ENCODE measurements at regions not wholly inside any gene's neighbourhood (a gene's known extent, or its start where the extent isn't known, plus 50 kb on each side); places are given as distances from the start of the nearest gene placed in this dataset.

DNA sequence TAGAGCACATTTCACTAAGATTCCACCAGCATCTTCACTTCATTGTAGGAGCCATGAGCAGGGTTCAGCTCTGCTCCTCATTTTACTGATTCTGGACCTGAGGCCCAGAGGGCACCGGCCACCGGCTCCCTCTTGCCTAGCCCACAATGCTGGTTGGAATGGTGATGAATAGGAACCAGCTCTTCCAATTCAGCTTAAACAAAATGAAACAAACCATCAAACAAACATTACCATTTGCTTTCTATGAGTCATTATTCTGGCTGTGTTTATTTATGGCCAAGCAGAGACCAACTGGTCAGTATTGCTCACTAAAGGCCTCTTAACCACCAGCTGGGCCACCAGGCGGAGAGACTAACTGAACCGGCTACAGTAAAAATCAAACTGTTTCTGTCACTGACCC, 176.7 kb downstream of the MTX2 start:
- no peaks in the 10 kb centered on the region for H3K9me3 ChIP-seq (ENCODE audit: low read length)
- H3K4me3 ChIP-seq (ENCODE audit: low read length) = no peak overlapping the region
- no peaks in the 10 kb centered on the region for H3K36me3 ChIP-seq (ENCODE audit: insufficient read depth, low read length)
- no peak overlapping the region for H2AFZ ChIP-seq (ENCODE audit: low read depth, low read length)
- H3K27me3 ChIP-seq (ENCODE audit: insufficient read depth, low read length) = no peaks in the 10 kb centered on the region
- peaks cover 7% of the 10 kb centered on the region for H3K4me1 ChIP-seq (ENCODE audit: insufficient read depth, low read length)

- Histone ChIP-seq H2AFZ (ENCODE audit: low read depth, low read length) (no peak overlapping the region), H3K9me3 (ENCODE audit: low read length) (no peaks in the 10 kb centered on the region), H3K4me3 (ENCODE audit: low read length) (no peak overlapping the region), H3K27me3 (ENCODE audit: insufficient read depth, low read length) (no peaks in the 10 kb centered on the region), H3K36me3 (ENCODE audit: insufficient read depth, low read length) (no peaks in the 10 kb centered on the region), H3K4me1 (ENCODE audit: insufficient read depth, low read length) (peaks cover 7% of the 10 kb centered on the region)
Observed at GRCh38 chr2:176446718-176447414, 177.6 kb downstream of the MTX2 start.

DNA sequence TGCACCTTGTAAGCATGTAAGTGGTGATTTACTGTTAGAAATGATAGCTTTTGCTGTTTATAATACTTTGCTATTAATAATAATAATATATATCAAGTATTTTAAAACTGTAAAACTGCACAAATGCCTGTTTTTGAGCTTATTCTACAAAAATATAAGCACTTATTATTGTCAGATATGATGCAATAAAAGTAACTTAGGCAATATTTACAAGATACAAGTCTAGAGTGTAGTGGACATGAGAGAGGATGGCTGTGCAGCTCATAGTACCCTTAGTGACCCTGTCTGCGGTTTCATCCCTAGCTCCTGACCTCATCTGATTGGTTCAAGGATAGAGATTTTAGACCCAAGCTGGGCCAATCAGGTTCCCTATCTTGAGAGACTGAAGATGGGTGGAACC, 178.4 kb downstream of the MTX2 start:
- Histone ChIP-seq H3K36me3 (ENCODE audit: insufficient read depth, low read length) (no peaks in the 10 kb centered on the region), H2AFZ (ENCODE audit: low read depth, low read length) (no peak overlapping the region), H3K4me3 (ENCODE audit: low read length) (no peak overlapping the region), H3K4me1 (ENCODE audit: insufficient read depth, low read length) (peaks cover 7% of the 10 kb centered on the region), H3K27me3 (ENCODE audit: insufficient read depth, low read length) (no peaks in the 10 kb centered on the region), H3K9me3 (ENCODE audit: low read length) (no peaks in the 10 kb centered on the region)

- H2AFZ ChIP-seq (ENCODE audit: low read depth, low read length) = no peak overlapping the region
- H3K4me3 ChIP-seq (ENCODE audit: low read length) = no peak overlapping the region
- no peaks in the 10 kb centered on the region for H3K36me3 ChIP-seq (ENCODE audit: insufficient read depth, low read length)
- no peaks in the 10 kb centered on the region for H3K9me3 ChIP-seq (ENCODE audit: low read length)
- peaks cover 7% of the 10 kb centered on the region for H3K4me1 ChIP-seq (ENCODE audit: insufficient read depth, low read length)
- H3K27me3 ChIP-seq (ENCODE audit: insufficient read depth, low read length) = no peaks in the 10 kb centered on the region
Observed at GRCh38 chr2:176449852-176450251, 180.6 kb downstream of the MTX2 start.

GRCh38 chr2:176453784-176454183, 184.5 kb downstream of the MTX2 start:
- Histone ChIP-seq H3K4me1 (ENCODE audit: insufficient read depth, low read length) (peaks cover 21% of the 10 kb centered on the region), H3K27me3 (ENCODE audit: insufficient read depth, low read length) (no peaks in the 10 kb centered on the region), H3K9me3 (ENCODE audit: low read length) (no peaks in the 10 kb centered on the region), H3K36me3 (ENCODE audit: insufficient read depth, low read length) (no peaks in the 10 kb centered on the region), H3K4me3 (ENCODE audit: low read length) (no peak overlapping the region), H2AFZ (ENCODE audit: low read depth, low read length) (no peak overlapping the region)

GRCh38 chr2:176454893-176455815, 185.9 kb downstream of the MTX2 start:
- Histone ChIP-seq H2AFZ (ENCODE audit: low read depth, low read length) (no peak overlapping the region), H3K36me3 (ENCODE audit: insufficient read depth, low read length) (no peaks in the 10 kb centered on the region), H3K4me1 (ENCODE audit: insufficient read depth, low read length) (peaks cover 16% of the 10 kb centered on the region), H3K4me3 (ENCODE audit: low read length) (no peak overlapping the region), H3K27me3 (ENCODE audit: insufficient read depth, low read length) (no peaks in the 10 kb centered on the region), H3K9me3 (ENCODE audit: low read length) (no peaks in the 10 kb centered on the region)

DNA sequence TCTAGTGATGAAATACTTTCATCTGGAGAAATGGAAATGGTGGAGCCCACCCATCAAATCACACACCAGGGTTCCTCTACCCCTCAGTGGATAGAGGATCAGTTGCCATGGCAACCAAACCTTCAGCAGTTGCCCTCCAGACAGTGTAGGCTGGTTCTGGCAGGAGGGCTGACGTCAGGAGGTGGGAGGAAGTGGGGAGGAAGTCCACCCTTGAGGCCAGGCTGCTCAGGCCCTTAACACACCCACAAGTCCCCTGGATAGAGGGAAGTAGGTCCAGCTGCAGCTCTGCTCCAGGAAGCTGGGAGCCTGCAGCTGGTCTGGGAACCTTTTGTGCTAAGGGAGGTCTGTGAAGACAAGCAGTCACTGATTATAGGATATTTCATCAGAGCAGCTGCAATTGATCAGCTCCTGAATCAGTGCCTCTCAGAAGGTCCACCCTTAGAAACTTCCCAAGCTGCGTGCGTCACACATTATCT, 186.6 kb downstream of the MTX2 start:
- no peak overlapping the region for H3K4me3 ChIP-seq (ENCODE audit: low read length)
- H3K9me3 ChIP-seq (ENCODE audit: low read length) = no peaks in the 10 kb centered on the region
- no peaks in the 10 kb centered on the region for H3K36me3 ChIP-seq (ENCODE audit: insufficient read depth, low read length)
- H3K4me1 ChIP-seq (ENCODE audit: insufficient read depth, low read length) = peaks cover 14% of the 10 kb centered on the region
- no peak overlapping the region for H2AFZ ChIP-seq (ENCODE audit: low read depth, low read length)
- H3K27me3 ChIP-seq (ENCODE audit: insufficient read depth, low read length) = no peaks in the 10 kb centered on the region

DNA sequence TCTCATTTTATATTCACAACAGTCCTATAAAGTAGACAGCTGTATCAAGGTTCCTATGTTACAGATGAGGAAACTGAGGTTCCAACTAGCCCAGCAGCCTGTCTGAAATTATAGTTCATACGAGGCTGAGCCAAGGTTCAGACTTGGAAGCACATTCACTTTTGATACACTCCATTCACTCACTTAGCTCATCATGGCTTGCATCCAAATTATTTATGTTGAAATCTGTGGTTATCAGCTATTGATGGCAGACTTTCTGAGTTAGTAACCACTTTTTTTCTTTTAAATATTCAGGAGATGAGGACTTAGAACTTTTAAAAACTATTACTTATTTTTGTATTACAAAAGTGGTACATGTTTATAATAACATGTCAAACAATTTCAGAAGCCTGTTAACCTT, 188.2 kb downstream of the MTX2 start:
- Histone ChIP-seq H3K4me3 (ENCODE audit: low read length) (no peak overlapping the region), H2AFZ (ENCODE audit: low read depth, low read length) (no peak overlapping the region), H3K27me3 (ENCODE audit: insufficient read depth, low read length) (no peaks in the 10 kb centered on the region), H3K36me3 (ENCODE audit: insufficient read depth, low read length) (no peaks in the 10 kb centered on the region), H3K4me1 (ENCODE audit: insufficient read depth, low read length) (peaks cover 23% of the 10 kb centered on the region), H3K9me3 (ENCODE audit: low read length) (no peaks in the 10 kb centered on the region)

DNA sequence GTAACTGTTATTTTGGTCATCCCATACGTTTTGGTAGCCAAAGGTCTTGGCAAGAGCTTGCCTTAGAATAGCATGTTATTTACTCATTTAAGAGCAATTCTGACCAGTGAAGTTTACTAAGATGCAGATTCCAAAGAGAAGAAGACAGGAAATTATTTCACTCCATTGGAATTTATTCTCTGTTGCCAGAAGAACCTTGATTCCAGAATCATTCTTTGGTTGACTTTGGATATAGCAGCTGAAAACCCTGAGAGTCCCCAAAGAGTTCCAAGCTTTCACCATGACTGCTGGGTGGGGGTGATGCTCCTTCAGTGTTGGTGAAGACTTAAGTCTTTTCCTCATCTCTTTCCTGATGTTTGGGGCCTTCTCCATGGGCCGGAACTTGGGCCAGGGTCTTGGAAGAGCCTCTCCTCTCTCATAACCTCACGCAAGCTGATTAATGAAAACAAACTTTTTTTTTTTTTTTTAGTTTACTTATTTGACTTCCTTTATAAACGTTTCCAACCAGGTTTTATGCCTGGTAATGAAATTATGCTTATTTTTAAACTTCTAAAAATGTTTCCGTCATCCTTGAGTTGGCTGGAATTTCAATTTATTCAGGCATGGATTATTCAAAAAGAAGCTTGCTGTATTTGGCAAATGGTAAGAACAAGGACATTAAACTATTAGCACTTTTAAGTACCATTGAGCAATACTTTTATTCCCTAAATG, 192.0 kb downstream of the MTX2 start:
- H2AFZ ChIP-seq (ENCODE audit: low read depth, low read length) = no peak overlapping the region
- H3K4me1 ChIP-seq (ENCODE audit: insufficient read depth, low read length) = peaks cover 12% of the 10 kb centered on the region
- no peaks in the 10 kb centered on the region for H3K36me3 ChIP-seq (ENCODE audit: insufficient read depth, low read length)
- no peaks in the 10 kb centered on the region for H3K27me3 ChIP-seq (ENCODE audit: insufficient read depth, low read length)
- H3K4me3 ChIP-seq (ENCODE audit: low read length) = no peak overlapping the region
- H3K9me3 ChIP-seq (ENCODE audit: low read length) = no peaks in the 10 kb centered on the region

DNA sequence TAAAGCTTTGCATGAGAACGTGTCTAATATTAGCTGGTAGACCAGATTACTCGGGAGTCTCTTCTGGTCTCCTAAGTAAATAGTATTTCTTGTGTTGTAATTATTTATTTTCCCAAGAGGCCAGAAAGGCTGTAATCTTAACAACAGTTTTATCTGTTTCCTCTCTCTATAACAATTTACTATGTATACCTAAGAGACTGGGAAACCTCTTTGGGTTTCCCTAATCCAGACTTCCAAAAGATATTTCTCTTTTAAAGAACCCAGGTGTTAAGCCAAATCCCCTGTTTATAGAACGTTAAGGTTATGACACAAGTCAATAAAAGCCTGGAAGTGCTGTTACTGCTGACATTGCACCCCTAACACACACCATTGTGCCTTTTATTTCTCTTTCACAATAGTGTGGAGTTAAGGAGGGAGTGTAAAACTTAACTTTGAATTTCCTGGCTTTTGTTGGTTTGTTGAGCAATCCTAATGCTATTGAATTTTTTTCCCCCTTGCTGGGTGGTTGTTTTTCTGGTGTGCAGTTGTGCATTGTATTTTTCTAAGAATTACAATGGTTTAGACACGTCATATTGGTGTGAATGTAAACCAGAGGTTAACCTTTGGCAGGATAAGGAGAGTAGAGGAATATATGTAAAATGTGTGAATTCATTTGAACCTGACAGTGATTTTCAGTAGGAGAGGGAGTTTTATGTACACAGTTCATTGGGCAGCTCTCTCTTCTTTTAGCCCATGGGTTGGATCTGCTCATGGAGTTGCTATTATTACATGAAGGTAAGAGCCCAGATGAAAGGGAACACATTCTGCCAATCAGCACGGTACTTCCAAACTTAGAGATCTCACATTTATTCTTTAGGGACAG, 192.8 kb downstream of the MTX2 start:
- H3K27me3 ChIP-seq (ENCODE audit: insufficient read depth, low read length) = no peaks in the 10 kb centered on the region
- no peak overlapping the region for H3K4me3 ChIP-seq (ENCODE audit: low read length)
- H3K9me3 ChIP-seq (ENCODE audit: low read length) = no peaks in the 10 kb centered on the region
- no peaks in the 10 kb centered on the region for H3K36me3 ChIP-seq (ENCODE audit: insufficient read depth, low read length)
- no peak overlapping the region for H2AFZ ChIP-seq (ENCODE audit: low read depth, low read length)
- H3K4me1 ChIP-seq (ENCODE audit: insufficient read depth, low read length) = peaks cover 12% of the 10 kb centered on the region

DNA sequence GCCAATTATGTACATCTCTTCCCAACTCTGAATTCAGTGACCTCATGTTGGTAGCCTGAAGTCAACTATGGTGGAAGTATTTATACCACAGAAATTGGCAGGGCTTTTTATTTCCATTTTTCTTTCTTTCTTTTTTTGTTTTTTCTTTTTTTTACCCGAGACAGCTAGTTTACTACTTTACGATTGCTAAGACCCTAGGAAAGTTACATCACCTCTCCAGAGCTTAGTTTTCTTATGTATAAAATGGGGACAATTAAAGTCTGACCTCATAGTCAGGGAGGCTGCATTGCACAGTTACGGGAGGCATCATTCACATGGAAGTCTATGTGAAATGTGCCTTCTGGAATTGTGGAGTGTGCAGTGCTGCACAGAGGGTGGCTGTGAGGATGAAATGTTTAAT, 194.3 kb downstream of the MTX2 start:
- Histone ChIP-seq H2AFZ (ENCODE audit: low read depth, low read length) (no peak overlapping the region), H3K36me3 (ENCODE audit: insufficient read depth, low read length) (no peaks in the 10 kb centered on the region), H3K9me3 (ENCODE audit: low read length) (no peaks in the 10 kb centered on the region), H3K4me3 (ENCODE audit: low read length) (no peak overlapping the region), H3K27me3 (ENCODE audit: insufficient read depth, low read length) (no peaks in the 10 kb centered on the region), H3K4me1 (ENCODE audit: insufficient read depth, low read length) (peaks cover 12% of the 10 kb centered on the region)

- H2AFZ ChIP-seq (ENCODE audit: low read depth, low read length) = peak overlapping the region; percentile 47
- no peaks in the 10 kb centered on the region for H3K27me3 ChIP-seq (ENCODE audit: insufficient read depth, low read length)
- no peaks in the 10 kb centered on the region for H3K9me3 ChIP-seq (ENCODE audit: low read length)
- H3K4me1 ChIP-seq (ENCODE audit: insufficient read depth, low read length) = peaks cover 12% of the 10 kb centered on the region
- H3K4me3 ChIP-seq (ENCODE audit: low read length) = no peak overlapping the region
- no peaks in the 10 kb centered on the region for H3K36me3 ChIP-seq (ENCODE audit: insufficient read depth, low read length)
Observed at GRCh38 chr2:176464886-176465564, 195.8 kb downstream of the MTX2 start.
